ENCODE measurements at regions not wholly inside any gene's neighbourhood (a gene's known extent, or its start where the extent isn't known, plus 50 kb on each side); places are given as distances from the start of the nearest gene placed in this dataset.

DNA sequence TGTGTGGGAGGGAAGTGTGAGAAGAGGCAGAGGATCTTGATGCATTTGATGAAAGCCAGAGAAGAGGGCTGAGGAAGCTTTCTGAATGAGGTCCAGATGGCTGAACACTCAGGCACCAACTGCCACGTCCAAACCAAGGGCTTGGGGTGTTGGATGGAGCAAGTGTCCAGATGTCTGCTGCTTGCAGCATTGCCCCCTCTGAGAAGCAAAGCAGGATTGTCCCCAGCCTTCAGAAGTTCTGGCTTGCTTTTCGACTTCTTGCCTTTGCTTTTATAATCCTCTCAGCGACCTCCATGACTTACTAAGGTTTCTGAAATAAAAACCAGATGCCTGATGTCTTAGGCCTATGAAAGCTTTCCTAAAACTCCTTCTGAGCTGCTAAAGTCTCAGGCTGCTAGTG lies 182.5 kb downstream of the HUNK start:
- WGBS (ENCODE audit: missing lambda C conversion rate) = 3% methylated on average over 3 of the region's 3 CpGs
- Histone ChIP-seq H3K4me1 (no peaks in the 10 kb centered on the region), H3K4me3 (no peak overlapping the region), H3K4me2 (no peak overlapping the region), H3K27ac (no peak overlapping the region), H3K9me3 (no peaks in the 10 kb centered on the region)
- ATAC-seq (no peak), DNase-seq (ENCODE audit: low read depth in 1 of 2, low spot score in 1 of 2) (no peak), FAIRE-seq (no peak)
- TF ChIP-seq POLR2A (IDR thresholded peaks at IDR 0.05; ENCODE audit: low read length) (no peak), FOSL2 (IDR thresholded peaks at IDR 0.05) (no peak), FOSL2 (CRISPR knock-in tag; IDR thresholded peaks at IDR 0.05) (no peak), FOXS1 (CRISPR knock-in tag; IDR thresholded peaks at IDR 0.05) (no peak), ESRRA (IDR thresholded peaks at IDR 0.05; ENCODE audit: borderline replicate concordance, low read length) (no peak), CHD2 (IDR thresholded peaks at IDR 0.05; ENCODE audit: low read length, partially characterized antibody) (no peak), TFCP2L1 (CRISPR knock-in tag; IDR thresholded peaks at IDR 0.05) (no peak), RCOR1 (IDR thresholded peaks at IDR 0.05; ENCODE audit: low read depth, low read length) (no peak), PHF8 (IDR thresholded peaks at IDR 0.05; ENCODE audit: borderline replicate concordance, low read depth) (no peak), HOXB5 (CRISPR knock-in tag; IDR thresholded peaks at IDR 0.05) (no peak), RFX5 (IDR thresholded peaks at IDR 0.05) (no peak), EHMT2 (IDR thresholded peaks at IDR 0.05; ENCODE audit: low read depth) (no peak), CEBPB (IDR thresholded peaks at IDR 0.05) (no peak), NPAS2 (CRISPR knock-in tag; IDR thresholded peaks at IDR 0.05; ENCODE audit: borderline replicate concordance) (no peak), ELK1 (IDR thresholded peaks at IDR 0.05; ENCODE audit: low read depth, low read length) (no peak), HOXB13 (CRISPR knock-in tag; IDR thresholded peaks at IDR 0.05; ENCODE audit: low read depth) (no peak), NFE2L2 (conservative IDR thresholded peaks at IDR 0.05; ENCODE audit: low read length) (no peak), JUNB (IDR thresholded peaks at IDR 0.05) (no peak), SMC3 (IDR thresholded peaks at IDR 0.05) (no peak)
- TF ChIP-seq, protein P1, sequence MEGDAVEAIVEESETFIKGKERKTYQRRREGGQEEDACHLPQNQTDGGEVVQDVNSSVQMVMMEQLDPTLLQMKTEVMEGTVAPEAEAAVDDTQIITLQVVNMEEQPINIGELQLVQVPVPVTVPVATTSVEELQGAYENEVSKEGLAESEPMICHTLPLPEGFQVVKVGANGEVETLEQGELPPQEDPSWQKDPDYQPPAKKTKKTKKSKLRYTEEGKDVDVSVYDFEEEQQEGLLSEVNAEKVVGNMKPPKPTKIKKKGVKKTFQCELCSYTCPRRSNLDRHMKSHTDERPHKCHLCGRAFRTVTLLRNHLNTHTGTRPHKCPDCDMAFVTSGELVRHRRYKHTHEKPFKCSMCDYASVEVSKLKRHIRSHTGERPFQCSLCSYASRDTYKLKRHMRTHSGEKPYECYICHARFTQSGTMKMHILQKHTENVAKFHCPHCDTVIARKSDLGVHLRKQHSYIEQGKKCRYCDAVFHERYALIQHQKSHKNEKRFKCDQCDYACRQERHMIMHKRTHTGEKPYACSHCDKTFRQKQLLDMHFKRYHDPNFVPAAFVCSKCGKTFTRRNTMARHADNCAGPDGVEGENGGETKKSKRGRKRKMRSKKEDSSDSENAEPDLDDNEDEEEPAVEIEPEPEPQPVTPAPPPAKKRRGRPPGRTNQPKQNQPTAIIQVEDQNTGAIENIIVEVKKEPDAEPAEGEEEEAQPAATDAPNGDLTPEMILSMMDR (IDR thresholded peaks at IDR 0.05) = no peak
- TF ChIP-seq, protein P2, sequence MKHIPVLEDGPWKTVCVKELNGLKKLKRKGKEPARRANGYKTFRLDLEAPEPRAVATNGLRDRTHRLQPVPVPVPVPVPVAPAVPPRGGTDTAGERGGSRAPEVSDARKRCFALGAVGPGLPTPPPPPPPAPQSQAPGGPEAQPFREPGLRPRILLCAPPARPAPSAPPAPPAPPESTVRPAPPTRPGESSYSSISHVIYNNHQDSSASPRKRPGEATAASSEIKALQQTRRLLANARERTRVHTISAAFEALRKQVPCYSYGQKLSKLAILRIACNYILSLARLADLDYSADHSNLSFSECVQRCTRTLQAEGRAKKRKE (CRISPR knock-in tag; IDR thresholded peaks at IDR 0.05; ENCODE audit: low read depth) = no peak
- CTCF ChIA-PET = interaction anchor here (0.6 kb wide), 1 partner anchor 132 kb away, joined by 3 read pairs; no protein-coding TSS in a partner anchor
- POLR2A ChIA-PET = no interaction called here

Data from A549 (cell line).